ENCODE measurements at regions not wholly inside any gene's neighbourhood (a gene's known extent, or its start where the extent isn't known, plus 50 kb on each side); places are given as distances from the start of the nearest gene placed in this dataset.
"Not testable (repeated sequence)": the region's sequence is repeated elsewhere in the genome, so short reads cannot be mapped to it uniquely, and the experiment has no call there.

- DNase-seq (ENCODE audit: extremely low spot score) = no peak
- POLR2A ChIA-PET = no interaction called here
- CTCF ChIA-PET = interaction anchor here (0.8 kb wide), 1 partner anchor 11 kb away, joined by 3 read pairs; no protein-coding TSS in a partner anchor
- TF ChIP-seq, protein P1, sequence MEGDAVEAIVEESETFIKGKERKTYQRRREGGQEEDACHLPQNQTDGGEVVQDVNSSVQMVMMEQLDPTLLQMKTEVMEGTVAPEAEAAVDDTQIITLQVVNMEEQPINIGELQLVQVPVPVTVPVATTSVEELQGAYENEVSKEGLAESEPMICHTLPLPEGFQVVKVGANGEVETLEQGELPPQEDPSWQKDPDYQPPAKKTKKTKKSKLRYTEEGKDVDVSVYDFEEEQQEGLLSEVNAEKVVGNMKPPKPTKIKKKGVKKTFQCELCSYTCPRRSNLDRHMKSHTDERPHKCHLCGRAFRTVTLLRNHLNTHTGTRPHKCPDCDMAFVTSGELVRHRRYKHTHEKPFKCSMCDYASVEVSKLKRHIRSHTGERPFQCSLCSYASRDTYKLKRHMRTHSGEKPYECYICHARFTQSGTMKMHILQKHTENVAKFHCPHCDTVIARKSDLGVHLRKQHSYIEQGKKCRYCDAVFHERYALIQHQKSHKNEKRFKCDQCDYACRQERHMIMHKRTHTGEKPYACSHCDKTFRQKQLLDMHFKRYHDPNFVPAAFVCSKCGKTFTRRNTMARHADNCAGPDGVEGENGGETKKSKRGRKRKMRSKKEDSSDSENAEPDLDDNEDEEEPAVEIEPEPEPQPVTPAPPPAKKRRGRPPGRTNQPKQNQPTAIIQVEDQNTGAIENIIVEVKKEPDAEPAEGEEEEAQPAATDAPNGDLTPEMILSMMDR (IDR thresholded peaks at IDR 0.05; ENCODE audit: control extremely low read depth, extremely low read depth, low read depth, missing control alignments) = no peak
These were observed 379.6 kb upstream of the ATP11B start for GRCh38 chr3:182413682-182414081.

DNA sequence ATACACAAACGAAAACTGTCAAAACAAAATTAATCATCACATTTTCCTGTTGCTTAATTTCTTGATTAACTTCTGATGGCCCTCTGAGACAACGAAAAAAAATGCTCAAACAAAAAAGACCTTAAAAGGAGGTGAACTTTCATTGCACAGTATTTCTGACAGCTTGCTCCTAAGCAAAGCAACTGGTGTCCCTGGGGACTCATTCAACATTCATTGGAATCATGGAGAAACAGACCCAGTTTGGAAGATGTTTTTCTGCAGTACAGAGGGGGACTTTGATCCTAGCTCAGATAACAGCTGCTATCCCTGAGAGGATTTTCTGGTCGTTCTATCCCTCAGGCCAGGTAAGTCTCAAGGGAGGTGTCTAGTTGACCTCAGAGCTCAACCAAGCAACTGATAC is 378.7 kb upstream of the ATP11B start:
- CTCF ChIA-PET = no interaction called here

DNA sequence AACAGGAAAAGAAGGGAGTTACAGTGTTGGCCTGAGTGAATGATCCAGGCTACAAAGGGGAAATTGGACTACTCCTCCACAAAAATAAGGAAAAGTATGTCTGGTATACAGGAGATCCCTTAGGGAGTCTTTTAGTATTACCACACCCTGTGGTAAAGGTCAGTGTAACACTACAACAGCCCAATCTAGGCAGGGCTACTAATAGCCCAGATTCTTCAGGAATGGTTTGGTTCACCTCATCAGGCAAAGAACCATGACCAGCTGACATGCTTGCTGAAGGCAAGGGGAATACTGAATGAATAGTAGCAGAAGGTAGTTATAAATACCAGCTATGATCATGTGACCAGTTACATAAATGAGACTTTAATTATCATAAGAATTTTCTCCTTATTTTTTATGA is 372.6 kb upstream of the ATP11B start:
- TF ChIP-seq, protein P1 (IDR thresholded peaks at IDR 0.05; ENCODE audit: control extremely low read depth, extremely low read depth, low read depth, missing control alignments) = no peak
- no peak for DNase-seq (ENCODE audit: extremely low spot score)
- POLR2A ChIA-PET = no interaction called here
- CTCF ChIA-PET = interaction anchor here (1.0 kb wide), 1 partner anchor 18 kb away, joined by 3 read pairs; no protein-coding TSS in a partner anchor

More for the DNA sequence above, 378.7 kb upstream of the ATP11B start:
- POLR2A ChIA-PET = no interaction called here
- DNase-seq (ENCODE audit: extremely low spot score) = no peak
- TF ChIP-seq, protein P1 (IDR thresholded peaks at IDR 0.05; ENCODE audit: control extremely low read depth, extremely low read depth, low read depth, missing control alignments) = no peak

DNA sequence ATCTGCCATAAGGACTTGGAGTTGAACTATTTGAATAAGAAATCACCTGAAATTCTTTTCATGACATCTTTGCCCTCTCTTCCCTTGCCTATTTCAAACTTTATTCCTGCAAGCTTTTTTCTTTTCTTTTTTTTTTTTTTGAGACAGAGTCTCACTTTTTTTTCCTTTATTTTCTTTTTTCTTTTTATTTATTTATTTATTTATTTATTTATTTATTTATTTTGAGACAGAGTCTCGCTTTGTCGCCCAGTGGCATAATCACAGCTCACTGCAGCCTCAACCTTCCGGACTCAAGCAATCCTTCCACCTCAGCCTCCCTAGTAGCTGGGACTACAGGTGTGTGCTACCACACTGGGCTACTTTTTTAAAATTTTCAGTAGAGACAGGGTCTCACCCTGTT is 369.3 kb upstream of the ATP11B start:
- ChIA-PET POLR2A (no interaction called here), CTCF (no interaction called here)
- TF ChIP-seq, protein P1 (IDR thresholded peaks at IDR 0.05; ENCODE audit: control extremely low read depth, extremely low read depth, low read depth, missing control alignments) = no peak
- DNase-seq (ENCODE audit: extremely low spot score) = no peak

GRCh38 chr3:182425926-182426718 is 367.2 kb upstream of the ATP11B start:
- DNase-seq (ENCODE audit: extremely low spot score); POLR2A ChIA-PET; CTCF ChIA-PET: not testable (repeated sequence)

GRCh38 chr3:182431972-182432371 is 361.3 kb upstream of the ATP11B start:
- CTCF ChIA-PET; POLR2A ChIA-PET; DNase-seq (ENCODE audit: extremely low spot score): not testable (repeated sequence)

DNA sequence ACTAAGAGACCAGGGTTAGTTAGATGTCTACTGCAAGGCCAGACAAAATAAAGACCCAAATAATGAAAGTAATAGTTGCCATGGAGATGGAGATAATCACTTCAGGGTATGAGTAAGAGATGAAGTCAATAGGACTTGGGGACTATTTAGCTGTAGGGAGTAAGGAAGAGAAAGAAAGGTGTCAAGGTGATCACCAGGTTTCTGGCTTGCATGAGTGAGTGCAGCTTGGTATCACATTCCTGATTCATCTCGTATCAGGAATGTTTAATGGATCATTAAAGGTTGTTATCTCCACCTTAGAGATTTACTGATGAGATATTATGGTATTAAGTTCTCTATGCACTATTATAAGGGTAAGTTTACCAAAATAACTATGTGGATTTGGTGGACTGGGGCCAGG is 357.4 kb upstream of the ATP11B start:
- CTCF ChIA-PET = no interaction called here
- no peak for DNase-seq (ENCODE audit: extremely low spot score)
- TF ChIP-seq, protein P1 (IDR thresholded peaks at IDR 0.05; ENCODE audit: control extremely low read depth, extremely low read depth, low read depth, missing control alignments) = no peak
- POLR2A ChIA-PET = no interaction called here

- CTCF ChIA-PET = no interaction called here
- POLR2A ChIA-PET = no interaction called here
- DNase-seq (ENCODE audit: extremely low spot score) = no peak
- TF ChIP-seq, protein P1 (IDR thresholded peaks at IDR 0.05; ENCODE audit: control extremely low read depth, extremely low read depth, low read depth, missing control alignments) = no peak
These were observed 356.8 kb upstream of the ATP11B start for GRCh38 chr3:182436547-182436946.
